ENCODE measurements at regions not wholly inside any gene's neighbourhood (a gene's known extent, or its start where the extent isn't known, plus 50 kb on each side); places are given as distances from the start of the nearest gene placed in this dataset.

- Histone ChIP-seq H3K9me2 (ENCODE audit: insufficient read depth, low read length) (no peaks in the 10 kb centered on the region), H2AFZ (ENCODE audit: low read length) (no peak overlapping the region), H3K4me1 (ENCODE audit: insufficient read depth, low read length, poor library complexity, severe bottlenecking) (no peaks in the 10 kb centered on the region), H3K9me3 (ENCODE audit: low read length) (no peaks in the 10 kb centered on the region), H4K20me1 (ENCODE audit: insufficient read depth, low read length) (no peaks in the 10 kb centered on the region), H3K79me2 (ENCODE audit: insufficient read depth, low read depth, low read length) (no peaks in the 10 kb centered on the region), H3K4me2 (ENCODE audit: low read length) (no peak overlapping the region), H3K36me3 (ENCODE audit: insufficient read depth, low read length) (no peaks in the 10 kb centered on the region), H3K4me3 (ENCODE audit: low read depth, low read length, poor library complexity, severe bottlenecking) (no peak overlapping the region), H3K27ac (ENCODE audit: low read depth, low read length, poor library complexity, severe bottlenecking) (no peak overlapping the region)
- no peak for TF ChIP-seq EZH2phosphoT487 (IDR thresholded peaks at IDR 0.05; ENCODE audit: borderline replicate concordance, low read depth, low read length)
- no peak for TF ChIP-seq CTCF (conservative IDR thresholded peaks at IDR 0.05; ENCODE audit: low read length)
- DNase-seq (ENCODE audit: low spot score), result no peak
- intact Hi-C loops (cut with micrococcal nuclease; ENCODE audit: unreplicated experiment), result no loop called here
- BruUV-seq (replicated peaks), result no TSS peak
- CTCF ChIA-PET (ENCODE audit: unreplicated experiment), result no interaction called here
- POLR2A ChIA-PET, result no interaction called here
These were observed 51.3 kb upstream of the ACSL3 start for GRCh38 chr2:222809582-222809981.

- TF ChIP-seq CTCF (conservative IDR thresholded peaks at IDR 0.05; ENCODE audit: low read length), result no peak
- TF ChIP-seq EZH2phosphoT487 (IDR thresholded peaks at IDR 0.05; ENCODE audit: borderline replicate concordance, low read depth, low read length), result no peak
- Histone ChIP-seq H3K9me3 (ENCODE audit: low read length) (no peaks in the 10 kb centered on the region), H3K4me3 (ENCODE audit: low read depth, low read length, poor library complexity, severe bottlenecking) (no peak overlapping the region), H3K79me2 (ENCODE audit: insufficient read depth, low read depth, low read length) (no peaks in the 10 kb centered on the region), H3K9me2 (ENCODE audit: insufficient read depth, low read length) (no peaks in the 10 kb centered on the region), H3K4me2 (ENCODE audit: low read length) (no peak overlapping the region), H4K20me1 (ENCODE audit: insufficient read depth, low read length) (no peaks in the 10 kb centered on the region), H3K36me3 (ENCODE audit: insufficient read depth, low read length) (no peaks in the 10 kb centered on the region), H2AFZ (ENCODE audit: low read length) (no peak overlapping the region), H3K27ac (ENCODE audit: low read depth, low read length, poor library complexity, severe bottlenecking) (no peak overlapping the region), H3K4me1 (ENCODE audit: insufficient read depth, low read length, poor library complexity, severe bottlenecking) (no peaks in the 10 kb centered on the region)
- ChIA-PET CTCF (ENCODE audit: unreplicated experiment) (no interaction called here), POLR2A (no interaction called here)
- no peak for DNase-seq (ENCODE audit: low spot score)
- intact Hi-C loops (cut with micrococcal nuclease; ENCODE audit: unreplicated experiment), result no loop called here
- no TSS peak for BruUV-seq (replicated peaks)
These were observed 50.8 kb upstream of the ACSL3 start for GRCh38 chr2:222810044-222810443.
